Thoracic aorta (tissue), 2 donors: ENCODE measurements at regions not wholly inside any gene's neighbourhood (a gene's known extent, or its start where the extent isn't known, plus 50 kb on each side); places are given as distances from the start of the nearest gene placed in this dataset.
A peak's percentile ranks its signal among the peaks of the same experiment; 100 is the strongest.

Experiments used
- ATAC-seq: fragments of 150-250 bp; one replicate; pipeline ENCODE4 v1.8.0; 2017; ENCODE audit warnings: low read depth; ENCODE audit not compliant: insufficient number of reproducible peaks, low FRiP score
- DNase-seq: peaks from one replicate; pipeline ENCODE4 v3.0.0-alpha.2; 2020; ENCODE audit warnings: low spot score
- H3K27ac ChIP-seq, 2 donors: fragments of 200-600 bp; sonication (generic); 1 replicate in 1 of 2; 2 replicates in 1 of 2; pipeline ENCODE4 v1.5.1; 2016; ENCODE audit warnings: mild to moderate bottlenecking in 2 of 2, moderate library complexity in 2 of 2
- H3K27me3 ChIP-seq: fragments of 200-600 bp; sonication (generic); replicated peaks from 2 replicates; pipeline ENCODE4 v1.6.0; 2016; ENCODE audit warnings: mild to moderate bottlenecking; ENCODE audit not compliant: insufficient read depth
- H3K36me3 ChIP-seq: fragments of 200-600 bp; sonication (generic); one replicate; pipeline ENCODE4 v1.5.1; 2016
- H3K4me1 ChIP-seq, 2 donors: fragments of 200-600 bp; sonication (generic); 1 replicate in 1 of 2; 2 replicates in 1 of 2; pipeline versions ENCODE4 v1.5.1 to v1.6.0; 2016; ENCODE audit warnings: low read depth in 2 of 2, mild to moderate bottlenecking in 1 of 2; ENCODE audit not compliant: control insufficient read depth in 1 of 2
- H3K4me3 ChIP-seq: fragments of 200-600 bp; sonication (generic); 2 replicates; pipeline ENCODE4 v1.5.1; 2016; ENCODE audit warnings: mild to moderate bottlenecking
- H3K9me3 ChIP-seq: fragments of 200-600 bp; sonication (generic); 2 replicates; pipeline ENCODE4 v1.5.1; 2016
- CTCF ChIP-seq: fragments of 200-600 bp; sonication (generic); IDR thresholded peaks from one replicate; pipeline ENCODE4 v1.5.1; 2019; ENCODE audit warnings: antibody characterized with exemption

- TF ChIP-seq CTCF, result no peak
- no peak for DNase-seq
- Histone ChIP-seq H3K4me3 (no peak overlapping the region), H3K27ac (no peak overlapping the region), H3K27me3 (no peaks in the 10 kb centered on the region), H3K36me3 (no peaks in the 10 kb centered on the region), H3K4me1 (no peaks in the 10 kb centered on the region), H3K9me3 (no peaks in the 10 kb centered on the region)
- ATAC-seq, result no peak
These were observed 125.9 kb upstream of the CXCR4 start for GRCh38 chr2:136243638-136244535.

GRCh38 chr2:136242687-136243277 lies 124.8 kb upstream of the CXCR4 start:
- Histone ChIP-seq H3K4me3 (no peak overlapping the region), H3K36me3 (no peaks in the 10 kb centered on the region), H3K27ac (no peak overlapping the region), H3K4me1 (no peaks in the 10 kb centered on the region), H3K9me3 (no peaks in the 10 kb centered on the region), H3K27me3 (no peaks in the 10 kb centered on the region)
- no peak for TF ChIP-seq CTCF
- DNase-seq (no peak), ATAC-seq (no peak)

GRCh38 chr2:136242100-136242499 lies 124.2 kb upstream of the CXCR4 start:
- Histone ChIP-seq H3K27me3 (no peaks in the 10 kb centered on the region), H3K27ac (no peak overlapping the region), H3K36me3 (no peaks in the 10 kb centered on the region), H3K4me3 (no peak overlapping the region), H3K9me3 (no peaks in the 10 kb centered on the region), H3K4me1 (no peaks in the 10 kb centered on the region)
- TF ChIP-seq CTCF, result no peak
- DNase-seq, result no peak
- ATAC-seq, result no peak

GRCh38 chr2:136239079-136239685 lies 121.2 kb upstream of the CXCR4 start:
- ATAC-seq, result no peak
- TF ChIP-seq CTCF, result no peak
- H3K36me3 ChIP-seq, result no peaks in the 10 kb centered on the region
- no peaks in the 10 kb centered on the region for H3K27me3 ChIP-seq
- no peak overlapping the region for H3K4me3 ChIP-seq
- H3K4me1 ChIP-seq, result peaks cover 0 to 7% of the 10 kb centered on the region in 2 donors
- H3K9me3 ChIP-seq, result no peaks in the 10 kb centered on the region
- DNase-seq, result no peak
- peak overlapping the region in 1 of 2 donors; percentile 63 for H3K27ac ChIP-seq
